Stimulated activated CD4-positive, alpha-beta T cell treated with anti-CD3 and anti-CD28 coated beads, Interleukin-4, amount 100 ng/mL, for 1 hour (primary cell): ENCODE measurements at regions not wholly inside any gene's neighbourhood (a gene's known extent, or its start where the extent isn't known, plus 50 kb on each side); places are given as distances from the start of the nearest gene placed in this dataset.
A peak's percentile ranks its signal among the peaks of the same experiment; 100 is the strongest.

Source experiments
- DNase-seq: peaks from one replicate; pipeline ENCODE4 v3.0.0-alpha.2; 2020

- peak; percentile 3 for DNase-seq
Observed at GRCh38 chr5:56585999-56586691, 229.2 kb upstream of the MAP3K1 start.

- no peak for DNase-seq
Observed at GRCh38 chr5:56585461-56585860, 229.9 kb upstream of the MAP3K1 start.

DNA sequence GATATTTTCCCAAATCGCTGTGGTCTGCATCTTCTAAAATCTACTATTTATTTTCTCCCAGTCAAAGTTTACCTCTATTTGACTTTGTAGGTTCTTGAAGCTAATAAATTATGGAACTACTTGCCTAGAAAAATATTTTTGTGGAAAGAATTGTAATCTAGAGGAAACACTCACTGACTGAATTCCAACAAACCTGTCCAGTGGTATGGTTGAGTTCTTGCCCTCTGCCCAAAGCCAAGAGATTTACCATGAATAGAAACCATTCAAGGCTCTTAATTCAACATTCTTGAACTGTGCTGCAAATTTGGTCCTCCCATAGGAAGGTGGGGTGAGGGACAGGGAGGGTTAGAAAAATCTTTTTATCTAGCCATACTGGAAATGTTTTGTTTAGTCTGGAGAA lies 233.9 kb upstream of the MAP3K1 start:
- DNase-seq = no peak

GRCh38 chr5:56580864-56581263 lies 234.5 kb upstream of the MAP3K1 start:
- no peak for DNase-seq

GRCh38 chr5:56575821-56576220 lies 239.5 kb upstream of the MAP3K1 start:
- DNase-seq = no peak

DNA sequence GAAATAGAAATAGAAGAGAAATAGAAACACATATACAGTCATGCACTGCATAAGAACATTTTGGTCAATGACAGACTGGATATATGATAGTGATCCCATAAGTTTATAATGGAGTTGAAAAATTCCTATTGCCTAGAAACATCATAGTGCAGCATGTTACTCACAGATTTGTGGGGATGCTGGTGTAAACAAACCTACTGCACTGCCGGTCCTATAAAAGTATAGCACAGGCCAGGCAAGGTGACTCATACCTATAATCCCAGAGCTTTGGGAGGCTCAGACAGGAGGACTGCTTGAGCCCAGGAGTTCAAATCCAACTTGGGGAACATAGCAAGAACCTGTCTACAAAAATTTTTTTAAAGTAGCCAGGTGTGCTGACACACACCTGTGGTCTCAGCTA lies 240.6 kb upstream of the MAP3K1 start:
- DNase-seq = no peak

- no peak for DNase-seq
Observed at GRCh38 chr5:56569566-56569965, 245.8 kb upstream of the MAP3K1 start.

GRCh38 chr5:56569076-56569475 lies 246.3 kb upstream of the MAP3K1 start:
- no peak for DNase-seq

DNA sequence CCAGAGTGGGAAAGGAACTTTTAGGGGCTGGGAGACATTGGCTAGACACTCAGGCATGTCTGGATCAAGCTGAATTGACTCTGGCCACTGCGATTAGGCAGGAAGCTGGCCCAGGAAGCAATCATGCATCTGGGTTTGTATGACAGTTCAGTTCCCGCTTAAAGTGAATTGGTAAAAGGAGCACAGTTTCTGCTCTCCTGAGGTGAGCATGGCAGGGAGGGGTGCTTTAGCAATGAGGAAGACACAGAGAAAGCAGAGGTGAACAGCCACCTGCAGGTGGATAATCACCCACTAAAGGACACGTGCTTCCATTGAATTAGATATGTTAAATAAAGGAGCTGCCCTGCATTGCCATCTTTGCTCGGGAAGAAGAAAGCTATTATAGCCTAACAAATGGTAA lies 248.1 kb upstream of the MAP3K1 start:
- DNase-seq = no peak

DNA sequence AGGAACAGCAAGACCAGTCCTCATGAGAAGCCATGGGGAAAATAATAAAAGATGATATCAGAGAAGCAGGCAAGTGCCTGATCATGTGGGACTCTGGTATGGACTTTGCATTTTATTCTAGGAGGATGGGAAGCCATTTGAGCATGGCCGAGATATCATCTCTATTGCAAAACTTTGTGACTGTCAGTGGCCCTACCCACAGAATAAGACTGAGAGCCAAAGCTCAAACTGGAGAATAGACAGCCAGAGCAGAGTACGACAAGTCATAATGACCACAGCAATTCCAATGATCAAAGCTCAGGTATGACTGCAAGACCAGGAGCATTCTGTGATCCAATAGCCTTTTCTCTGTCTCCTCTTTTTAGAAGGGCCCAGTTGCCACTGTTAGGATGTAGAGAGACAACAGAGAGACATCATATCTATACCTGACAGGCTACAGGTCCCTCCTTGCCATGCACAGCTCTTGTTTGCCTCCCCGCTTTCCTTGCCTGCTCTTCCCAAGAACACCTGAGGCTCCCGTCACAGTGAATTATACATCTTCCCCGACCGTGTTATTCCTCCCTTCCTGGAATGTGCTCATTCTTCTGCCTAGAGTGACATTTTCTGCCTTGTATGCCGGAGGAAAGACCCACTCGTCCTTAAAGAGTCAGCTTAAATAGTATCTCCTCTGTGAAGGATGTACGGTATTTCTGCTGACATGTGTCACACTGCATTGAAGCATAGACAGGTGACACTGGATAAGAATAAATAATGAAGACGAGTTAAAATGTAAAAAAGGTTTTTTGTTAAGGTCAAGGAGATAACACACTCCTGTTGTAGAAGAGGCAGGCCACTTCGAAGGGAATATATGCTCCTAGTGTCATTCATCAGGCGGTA lies 248.7 kb upstream of the MAP3K1 start:
- DNase-seq = no peak

DNA sequence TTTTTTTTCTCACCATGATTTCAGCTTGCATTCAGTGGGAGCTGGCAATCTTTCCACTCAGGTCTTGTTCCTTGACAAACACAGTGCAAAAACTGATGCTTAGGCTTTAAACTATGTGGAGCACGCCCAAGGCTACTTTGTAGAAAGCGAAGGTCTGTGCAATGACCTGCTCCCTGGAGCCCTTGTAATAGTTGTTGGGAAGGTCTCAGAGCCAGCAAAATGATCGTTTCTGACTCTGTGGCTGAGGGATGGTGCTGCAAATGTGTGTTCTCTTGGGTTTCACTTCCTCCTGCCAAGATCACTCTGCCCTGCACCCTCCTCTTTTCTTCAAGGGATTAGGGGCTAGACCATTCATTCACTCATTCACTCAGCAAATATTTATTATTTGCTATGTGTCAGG lies 249.7 kb upstream of the MAP3K1 start:
- no peak for DNase-seq

DNA sequence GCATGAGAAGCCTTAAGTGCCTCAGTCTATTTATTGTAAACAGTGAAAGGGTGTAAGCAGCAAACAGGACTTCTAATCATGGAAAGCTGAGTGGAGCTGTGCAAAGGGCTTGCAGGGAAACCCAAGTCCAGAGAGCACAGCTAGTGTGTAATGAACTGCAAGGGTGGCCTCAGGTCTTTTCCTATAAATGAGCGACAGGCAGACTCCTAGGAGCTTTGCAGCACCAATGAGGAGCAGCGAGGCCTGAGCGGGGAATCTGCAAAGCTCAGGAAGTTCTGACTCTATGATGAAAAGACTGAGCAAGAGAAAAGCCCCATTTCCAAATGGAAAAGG lies 250.1 kb upstream of the MAP3K1 start:
- DNase-seq = no peak

- DNase-seq = no peak
Observed at GRCh38 chr5:56564541-56565282, 250.6 kb upstream of the MAP3K1 start.

DNA sequence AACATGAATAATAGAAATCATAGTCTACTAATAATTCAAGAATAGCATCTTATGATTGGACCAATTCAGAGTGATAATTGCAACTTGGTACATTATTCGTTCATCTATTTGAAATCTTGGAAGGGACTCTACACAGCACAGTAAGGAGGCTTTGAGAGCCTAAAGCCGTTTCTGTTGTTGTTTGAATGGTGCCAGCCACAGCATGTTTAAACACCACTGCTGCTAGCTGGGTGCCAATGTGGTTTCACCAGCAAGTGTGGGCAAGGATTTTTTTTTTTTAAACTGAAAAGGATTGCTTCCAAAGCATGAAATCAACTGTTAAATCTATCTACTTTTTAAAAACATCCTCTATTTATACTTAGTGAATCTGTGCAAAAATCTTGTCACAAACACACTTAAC lies 253.9 kb upstream of the MAP3K1 start:
- no peak for DNase-seq

- no peak for DNase-seq
Observed at GRCh38 chr5:56558131-56558745, 257.1 kb upstream of the MAP3K1 start.

DNA sequence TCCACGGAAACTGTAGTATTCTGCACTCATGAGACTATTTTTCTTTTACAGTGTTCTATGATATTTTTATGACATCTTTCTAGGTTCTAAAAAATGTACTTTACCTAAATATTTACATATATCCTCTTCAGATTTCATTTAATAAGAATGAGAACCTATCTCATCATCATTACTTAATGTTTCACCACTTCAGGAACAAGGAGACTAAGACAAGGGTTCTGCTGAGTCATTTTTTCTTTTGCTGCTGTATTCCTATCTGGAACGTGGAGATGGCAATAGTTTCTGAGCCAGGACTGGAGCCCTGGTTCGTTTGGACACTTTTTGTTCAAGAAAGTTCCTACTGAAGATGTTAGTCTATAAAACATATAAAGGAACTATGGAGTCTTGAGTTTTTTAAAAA lies 258.2 kb upstream of the MAP3K1 start:
- DNase-seq = no peak

DNA sequence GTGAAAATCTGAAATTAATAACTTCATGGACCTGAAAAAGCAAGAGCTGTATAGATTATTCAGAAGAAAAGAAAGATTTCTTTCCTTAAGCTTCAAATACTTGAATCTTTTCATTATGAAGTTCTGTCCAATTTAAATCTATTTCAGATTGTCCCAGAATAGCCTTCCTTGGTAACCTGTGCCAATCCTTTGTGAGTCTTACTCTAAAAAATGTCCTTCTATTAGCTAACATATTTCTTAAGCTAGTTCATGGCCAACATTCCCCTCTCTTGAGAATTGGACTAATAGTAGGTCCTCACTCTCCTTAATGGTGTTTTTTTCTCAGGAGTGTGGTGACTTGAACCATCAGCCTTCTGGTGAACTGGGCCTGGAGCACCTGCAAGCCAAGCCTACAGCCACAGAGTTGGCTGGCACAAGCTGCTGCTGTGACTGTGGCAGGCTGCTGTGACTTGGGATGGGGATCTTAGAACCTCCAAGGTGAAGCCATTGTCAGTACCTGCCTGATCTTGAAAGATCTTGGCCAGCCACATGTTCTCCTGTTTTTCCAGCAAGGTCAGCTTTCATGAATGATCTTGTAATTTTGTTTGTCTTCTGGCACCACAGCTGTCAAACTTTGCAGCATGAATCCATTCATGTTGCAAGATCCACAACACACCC lies 262.6 kb upstream of the MAP3K1 start:
- no peak for DNase-seq

GRCh38 chr5:56550227-56550626 lies 265.1 kb upstream of the MAP3K1 start:
- DNase-seq = no peak

DNA sequence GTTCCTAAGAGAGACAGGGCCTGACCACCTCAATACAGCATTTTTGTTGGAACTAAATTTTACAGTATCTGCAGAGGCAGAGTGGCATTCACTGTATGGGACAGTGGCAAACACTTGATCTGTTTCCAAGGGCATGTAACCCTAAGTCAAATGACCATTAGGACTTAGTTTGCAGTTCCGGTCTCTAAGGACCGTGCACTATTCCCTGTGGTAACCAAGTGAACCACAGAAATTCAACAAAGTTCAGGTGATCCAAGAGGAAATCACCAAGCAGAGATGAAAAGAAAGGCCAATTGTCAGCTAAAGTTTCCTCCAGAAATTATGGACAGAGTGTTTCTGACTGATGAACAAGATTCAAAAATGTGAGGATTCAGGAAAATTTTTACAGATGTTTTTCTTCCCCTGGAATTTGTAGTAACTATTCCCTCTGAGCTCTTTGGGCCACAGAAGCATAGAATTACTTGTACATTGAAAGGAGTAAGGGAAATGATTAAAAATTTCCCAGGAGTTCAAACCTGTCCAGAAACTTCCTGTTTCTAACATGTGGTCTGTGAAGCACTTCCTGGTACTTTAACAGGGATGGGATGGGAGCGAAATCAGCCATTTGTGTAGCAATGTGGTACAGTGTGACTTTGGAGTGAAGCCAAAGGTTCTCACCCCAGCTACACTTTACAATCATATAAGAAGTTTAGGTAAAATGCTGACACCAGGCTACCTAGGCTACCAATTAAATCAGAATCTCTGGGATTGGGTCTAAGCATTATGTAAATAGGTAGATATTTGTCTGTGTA lies 266.1 kb upstream of the MAP3K1 start:
- no peak for DNase-seq

- DNase-seq = no peak
Observed at GRCh38 chr5:56545016-56545415, 270.3 kb upstream of the MAP3K1 start.

DNA sequence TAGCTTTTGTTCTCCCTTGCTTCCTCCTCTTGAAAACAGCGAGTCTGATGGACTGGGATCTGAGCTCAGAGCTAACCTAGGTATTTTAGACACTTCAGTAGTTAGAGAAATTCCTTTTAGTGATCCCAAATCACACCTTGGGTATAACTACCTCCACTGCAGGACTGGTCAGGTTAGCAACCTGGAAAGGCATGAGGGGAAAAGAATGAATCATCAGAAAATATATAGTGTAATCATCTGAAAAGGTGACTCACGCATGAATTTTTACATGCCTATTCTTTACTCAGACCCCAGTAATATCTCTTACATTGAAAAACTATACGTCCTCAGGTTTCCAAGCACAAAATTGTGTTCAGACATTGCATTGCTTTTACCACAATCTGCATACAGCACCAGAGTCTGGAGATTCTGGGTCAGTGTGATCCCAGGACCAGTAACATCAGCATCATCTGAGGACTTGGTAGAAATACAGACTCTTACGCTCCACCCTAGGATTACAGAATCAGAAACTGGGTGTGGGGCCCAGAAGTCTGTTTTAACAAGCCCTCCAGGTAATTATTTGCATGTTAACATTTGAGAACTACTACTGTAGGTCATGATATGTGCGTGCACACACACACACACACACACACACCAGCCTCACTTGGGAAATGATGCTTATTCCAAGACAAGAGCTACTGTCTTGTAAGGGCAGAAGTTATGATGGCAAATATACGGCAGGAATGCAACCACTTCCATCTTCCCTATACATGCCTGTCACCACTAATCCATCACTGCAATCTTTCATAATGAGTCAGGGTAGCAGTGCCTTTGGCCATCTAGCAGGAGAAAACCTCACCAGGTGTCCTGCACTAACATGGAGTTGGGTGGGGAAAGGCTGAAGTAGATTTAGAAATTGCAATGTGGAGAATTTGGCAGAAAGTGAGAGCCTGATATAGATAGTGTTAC lies 271.6 kb upstream of the MAP3K1 start:
- no peak for DNase-seq
